CD4-positive, alpha-beta T cell treated with Interleukin-4 for 1 hour (primary cell): ENCODE measurements at regions not wholly inside any gene's neighbourhood (a gene's known extent, or its start where the extent isn't known, plus 50 kb on each side); places are given as distances from the start of the nearest gene placed in this dataset.
"Not testable (repeated sequence)": the region's sequence is repeated elsewhere in the genome, so short reads cannot be mapped to it uniquely, and the experiment has no call there.

Experiments used
- DNase-seq, 2 donors: peaks; one replicate each; pipeline ENCODE4 v3.0.0-alpha.2; 2020 to 2022

DNA sequence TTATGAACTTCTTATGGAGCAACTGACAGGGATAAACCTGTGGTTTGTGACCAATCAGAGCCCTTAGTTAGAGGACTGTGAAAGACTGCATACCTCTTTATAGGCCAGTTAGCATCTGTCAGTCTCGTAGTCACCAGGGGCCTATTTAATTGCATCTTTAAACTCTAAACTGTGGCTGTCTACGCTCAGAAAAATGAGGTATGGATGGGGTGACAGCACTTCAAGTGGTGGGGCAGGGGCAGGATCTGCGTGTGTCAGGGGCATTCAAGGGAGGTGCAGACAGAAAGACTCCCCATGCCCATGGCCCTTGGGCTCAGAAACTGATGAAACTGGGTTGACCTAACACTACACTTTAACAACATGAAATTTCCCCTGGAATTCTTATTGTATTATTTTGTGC lies 132.6 kb upstream of the TBCA start:
- no peak for DNase-seq

GRCh38 chr5:77907786-77908185 lies 131.6 kb upstream of the TBCA start:
- DNase-seq = no peak

DNA sequence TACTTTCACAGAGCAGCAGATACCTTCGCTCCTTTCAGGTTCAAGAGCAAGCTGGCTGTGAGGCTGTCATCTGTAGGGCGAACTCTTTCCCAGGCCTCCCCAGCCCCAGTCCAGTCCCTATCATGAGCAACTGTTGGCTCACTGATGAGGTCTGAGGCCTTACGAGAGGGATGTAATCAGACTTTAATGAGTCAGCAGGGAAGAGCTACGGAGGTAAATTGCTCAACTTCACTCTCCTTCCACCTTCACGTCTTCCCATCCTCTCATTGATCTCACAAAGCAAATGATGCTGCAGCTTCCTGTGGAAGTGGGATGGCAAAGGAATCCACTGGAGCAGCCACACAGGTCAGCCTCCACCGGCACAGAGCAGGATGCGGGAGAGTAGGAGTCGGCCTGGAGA lies 130.7 kb upstream of the TBCA start:
- DNase-seq = no peak

DNA sequence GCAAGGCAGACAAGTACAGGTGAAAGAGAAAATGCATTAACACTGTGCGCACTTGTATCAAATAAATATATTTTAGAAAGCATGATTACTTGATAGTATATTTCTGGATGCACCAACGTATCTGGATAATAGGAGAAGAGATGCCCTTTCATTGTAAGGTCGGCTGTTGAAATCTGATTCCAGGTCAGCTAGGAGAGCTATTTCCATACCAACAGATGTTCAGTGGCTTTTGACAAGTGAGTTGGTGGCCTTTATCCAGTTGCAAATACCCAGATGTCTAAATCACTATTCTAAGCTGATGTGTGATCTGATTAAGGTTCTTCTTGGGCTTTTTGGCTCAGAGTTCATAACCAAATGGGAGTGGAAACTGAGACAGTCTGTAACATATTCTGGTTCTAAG lies 128.2 kb upstream of the TBCA start:
- no peak for DNase-seq

GRCh38 chr5:77900691-77901090 lies 124.6 kb upstream of the TBCA start:
- DNase-seq = no peak

- DNase-seq = no peak
These were observed 122.2 kb upstream of the TBCA start for GRCh38 chr5:77898385-77898784.

DNA sequence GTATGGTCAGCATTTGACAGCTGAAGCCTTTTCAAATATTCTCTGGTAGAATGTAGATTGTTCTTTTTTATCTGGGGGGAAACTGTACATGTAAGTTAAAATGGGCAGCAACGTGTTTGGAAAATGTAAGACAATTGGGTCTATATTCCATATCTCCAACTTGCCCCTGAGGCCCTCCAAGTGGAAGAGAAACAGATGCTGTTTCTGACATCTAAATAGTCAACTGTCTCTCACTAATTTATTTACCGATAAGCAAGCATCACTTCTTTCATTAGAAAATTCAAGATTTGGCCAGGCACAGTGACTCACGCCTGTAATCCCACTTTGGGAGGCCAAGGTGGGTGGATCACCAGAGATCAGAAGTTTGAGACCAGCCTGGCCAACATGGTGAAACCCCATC lies 120.2 kb upstream of the TBCA start:
- DNase-seq = no peak

- DNase-seq = not testable (repeated sequence)
These were observed 118.0 kb upstream of the TBCA start for GRCh38 chr5:77894103-77894502.

DNA sequence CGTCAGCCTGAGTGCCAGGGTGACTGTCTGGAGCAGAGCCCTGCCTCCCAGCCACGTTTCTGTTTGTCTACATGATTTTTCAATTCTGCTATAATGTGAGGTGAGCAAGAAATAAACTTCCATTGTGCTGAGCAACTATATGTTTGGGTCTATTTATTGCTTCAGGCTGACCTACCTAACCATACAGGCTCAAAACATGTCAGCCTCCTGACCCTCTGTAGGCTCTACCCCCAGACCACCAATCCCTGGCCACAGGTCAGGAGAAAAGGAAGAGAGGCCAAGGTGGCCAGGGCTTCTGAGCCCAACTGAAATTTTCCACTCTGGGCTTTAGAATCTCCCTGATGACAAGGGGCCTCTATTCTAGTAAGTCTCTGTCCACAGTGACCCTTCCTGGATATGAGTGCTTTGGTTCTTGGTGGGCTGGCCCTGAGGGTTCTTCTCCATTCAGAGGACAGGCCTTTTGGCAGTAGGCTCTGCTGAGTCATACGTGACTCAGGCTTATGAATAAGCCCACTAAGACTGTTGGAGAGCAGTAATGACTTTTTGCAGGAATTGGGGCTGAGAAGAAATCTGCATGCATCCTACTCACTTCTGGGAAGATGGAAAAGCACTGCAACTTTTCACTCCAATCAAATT lies 117.2 kb upstream of the TBCA start:
- DNase-seq = no peak

GRCh38 chr5:77892061-77893010 lies 116.2 kb upstream of the TBCA start:
- no peak for DNase-seq

- no peak for DNase-seq
These were observed 109.4 kb upstream of the TBCA start for GRCh38 chr5:77885519-77885918.

DNA sequence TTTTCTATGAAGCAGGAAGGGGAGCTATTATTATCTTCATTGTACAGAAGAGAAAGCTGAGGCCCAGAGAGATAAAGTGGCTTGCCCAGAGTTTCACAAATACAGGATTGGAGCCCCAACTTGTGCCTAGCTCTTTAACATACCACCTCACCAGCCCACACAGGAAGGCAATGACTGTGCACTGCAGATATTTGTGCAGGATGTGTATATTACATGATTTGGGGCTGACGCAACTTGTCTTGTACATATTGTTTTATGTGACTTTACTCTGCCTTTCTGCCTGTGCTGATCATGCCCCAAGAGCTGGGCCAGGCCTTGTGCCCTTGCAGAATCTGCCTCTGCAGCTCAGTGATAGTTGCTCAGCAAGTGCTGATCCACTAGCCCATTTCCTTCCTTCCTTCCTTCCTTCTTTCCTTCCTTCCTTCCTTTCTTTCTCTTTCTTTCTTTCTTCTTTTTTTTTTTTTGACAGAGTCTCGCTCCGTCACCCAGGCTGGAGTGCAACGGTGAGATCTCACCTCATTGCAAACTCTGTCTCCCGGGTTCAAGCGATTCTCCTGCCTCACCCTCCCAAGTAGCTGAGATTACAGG lies 106.6 kb upstream of the TBCA start:
- DNase-seq = no peak

DNA sequence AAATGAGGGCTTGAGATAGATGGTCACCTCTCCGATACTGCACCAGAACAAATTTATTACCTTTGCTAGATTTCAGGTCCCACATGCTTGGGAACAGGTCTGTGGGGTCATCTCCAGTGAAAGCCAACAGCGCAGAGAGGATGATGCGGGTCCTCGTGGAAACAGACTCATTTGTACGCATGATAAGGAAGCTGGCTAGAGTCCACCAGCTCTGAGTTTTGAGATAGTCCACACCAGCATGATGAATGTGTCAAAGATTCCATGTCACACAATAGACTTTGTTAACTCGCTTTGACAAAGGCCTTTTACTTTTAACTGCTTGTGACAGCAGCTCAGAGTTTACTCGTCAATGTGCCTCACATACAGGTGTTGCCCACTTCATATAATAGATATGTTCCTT lies 105.4 kb upstream of the TBCA start:
- no peak for DNase-seq

GRCh38 chr5:77877516-77878355 lies 101.6 kb upstream of the TBCA start:
- no peak for DNase-seq

DNA sequence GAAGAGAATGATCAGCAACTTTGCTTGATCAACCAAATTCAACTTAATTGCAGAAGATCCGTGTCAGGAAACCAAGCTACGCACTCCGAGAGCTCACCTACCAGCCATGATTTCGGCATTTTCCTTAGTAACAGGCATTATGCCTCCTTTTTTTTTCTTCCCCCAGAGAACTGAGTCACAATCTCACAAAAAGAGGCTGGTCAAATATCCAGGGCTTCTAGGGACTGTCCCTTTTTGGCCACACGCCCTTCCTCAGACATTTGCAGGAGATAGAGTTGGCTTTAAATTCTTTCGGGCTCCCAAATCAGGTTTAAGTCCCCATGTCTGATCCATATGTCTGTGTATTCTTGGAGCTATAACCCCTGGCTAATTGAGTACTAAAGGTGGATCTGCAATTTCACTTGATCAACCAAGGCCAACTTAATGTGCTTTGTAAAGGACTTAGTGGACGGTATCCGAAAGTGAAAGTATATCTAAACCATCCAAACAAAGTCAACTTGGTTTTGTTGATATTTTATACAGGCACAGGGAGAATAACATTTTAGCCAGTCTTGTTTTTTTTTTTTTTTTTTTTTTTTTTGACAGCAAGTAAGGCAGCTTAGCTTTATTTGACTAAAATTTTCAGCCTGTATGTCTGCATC lies 100.8 kb upstream of the TBCA start:
- DNase-seq = no peak

- no peak for DNase-seq
These were observed 100.2 kb upstream of the TBCA start for GRCh38 chr5:77876316-77876715.

DNA sequence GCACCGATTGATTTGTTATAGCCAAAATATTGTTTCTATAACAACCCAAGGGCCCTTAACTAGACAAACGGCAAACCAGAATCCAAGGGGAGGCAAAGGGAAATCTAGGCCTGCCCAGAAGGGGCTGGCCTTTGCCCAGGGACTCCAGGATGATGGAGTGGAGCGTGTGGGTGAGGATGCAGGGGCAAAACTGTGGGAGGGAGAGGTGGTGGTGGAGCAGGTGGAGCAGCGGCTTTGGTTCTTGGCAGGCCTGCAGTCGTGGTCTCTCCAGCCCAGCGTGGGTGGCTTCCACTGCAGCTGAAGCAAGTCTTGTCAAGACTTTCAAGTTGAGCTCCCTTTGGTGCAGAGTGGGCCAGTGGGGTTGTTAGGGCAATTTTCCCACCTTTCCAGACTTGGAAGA lies 98.6 kb upstream of the TBCA start:
- no peak for DNase-seq

DNA sequence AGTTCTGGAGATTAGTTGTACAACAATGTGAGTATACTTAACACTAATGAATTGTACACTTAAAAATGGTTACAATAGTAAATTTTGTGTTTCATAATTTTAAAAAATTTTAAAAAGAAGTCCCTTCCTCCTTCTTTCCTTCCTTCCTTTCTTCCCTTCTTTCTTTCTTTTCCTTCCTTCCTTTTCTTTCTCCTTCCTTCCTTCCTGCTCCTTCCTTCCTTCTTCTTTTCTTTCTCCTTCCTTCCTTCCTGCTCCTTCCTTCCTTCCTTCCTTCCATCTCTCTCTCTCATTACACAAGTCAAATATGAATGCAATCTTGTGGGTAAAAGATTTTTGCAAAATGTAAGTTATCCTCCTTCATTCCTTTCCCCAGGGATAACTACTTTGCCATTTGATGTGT lies 97.1 kb upstream of the TBCA start:
- DNase-seq = no peak

DNA sequence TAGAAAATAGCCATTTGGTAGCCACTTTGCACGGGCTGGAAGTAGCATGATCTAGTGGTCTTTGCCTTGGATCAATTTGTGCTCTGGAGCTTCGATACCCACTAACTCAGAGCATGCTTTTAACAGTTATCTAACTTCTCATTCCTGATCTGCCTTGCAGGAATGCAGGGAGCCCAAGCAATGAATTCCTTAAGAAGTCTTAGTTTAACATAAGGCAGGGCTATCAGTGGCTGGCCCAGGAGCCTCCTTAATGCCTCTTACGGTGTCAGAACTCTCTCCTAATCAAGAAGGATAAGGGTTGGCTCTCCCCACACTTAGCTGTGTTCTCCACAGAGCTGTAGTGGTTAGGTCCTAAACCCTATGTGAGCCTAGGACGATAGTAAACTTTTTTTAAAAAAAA lies 95.8 kb upstream of the TBCA start:
- DNase-seq = no peak

- DNase-seq = no peak
These were observed 94.9 kb upstream of the TBCA start for GRCh38 chr5:77871016-77871415.

GRCh38 chr5:77869116-77869798 lies 93.1 kb upstream of the TBCA start:
- no peak for DNase-seq

DNA sequence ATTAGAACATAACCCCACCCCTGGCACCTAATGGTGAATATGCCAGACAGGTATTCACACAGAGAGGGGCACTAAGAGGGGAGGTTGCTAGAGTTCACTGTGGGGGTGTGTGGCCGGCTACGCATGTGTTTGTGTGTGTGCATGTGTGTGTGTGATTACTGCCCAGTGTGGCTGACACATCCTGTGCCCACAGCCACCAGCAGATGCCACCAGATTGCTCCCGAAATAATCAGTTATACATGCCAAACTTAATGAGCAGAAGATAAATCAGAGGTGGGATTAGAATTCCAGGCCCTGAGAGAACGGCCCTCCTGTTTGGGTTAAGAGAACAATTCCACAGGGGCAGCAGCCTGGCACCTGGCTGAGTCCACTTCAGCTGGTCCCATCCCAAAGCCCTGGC lies 91.8 kb upstream of the TBCA start:
- no peak for DNase-seq
